Thymus (tissue), 11 donors: ENCODE measurements at regions not wholly inside any gene's neighbourhood (a gene's known extent, or its start where the extent isn't known, plus 50 kb on each side); places are given as distances from the start of the nearest gene placed in this dataset.

Experiments used
- DNase-seq, 9 donors: peaks; one replicate each; pipeline ENCODE4 v3.0.0-alpha.2; 2013; ENCODE audit warnings: low spot score in 9 of 9, low read depth in 6 of 9, missing footprints in 1 of 9
- H3K27ac ChIP-seq, 2 donors: one replicate each; pipeline ENCODE4 v1.5.1; 2013; ENCODE audit warnings: control low read depth in 1 of 2, low read depth in 1 of 2, low read length in 1 of 2, mild to moderate bottlenecking in 1 of 2, moderate library complexity in 1 of 2
- H3K27me3 ChIP-seq, 2 donors: one replicate each; pipeline ENCODE4 v1.5.1; 2013; ENCODE audit warnings: low read length in 1 of 2; ENCODE audit not compliant: control insufficient read depth in 2 of 2, insufficient read depth in 1 of 2
- H3K36me3 ChIP-seq, 2 donors: one replicate each; pipeline ENCODE4 v1.5.1; 2013; ENCODE audit warnings: low read length in 1 of 2, mild to moderate bottlenecking in 1 of 2, moderate library complexity in 1 of 2; ENCODE audit not compliant: control insufficient read depth in 2 of 2, insufficient read depth in 2 of 2
- H3K4me1 ChIP-seq, 2 donors: one replicate each; pipeline ENCODE4 v1.5.1; 2013; ENCODE audit warnings: low read length in 2 of 2; ENCODE audit not compliant: control insufficient read depth in 2 of 2, insufficient read depth in 2 of 2
- H3K4me3 ChIP-seq, 2 donors: one replicate each; pipeline ENCODE4 v1.5.1; 2013; ENCODE audit warnings: low read length in 2 of 2, control low read depth in 1 of 2, mild to moderate bottlenecking in 1 of 2
- H3K9me3 ChIP-seq, 2 donors: one replicate each; pipeline ENCODE4 v1.5.1; 2013; ENCODE audit warnings: low read length in 1 of 2, mild to moderate bottlenecking in 1 of 2; ENCODE audit not compliant: control insufficient read depth in 2 of 2, insufficient read depth in 1 of 2
- WGBS: extraction: QIAGEN DNeasy Blood & Tissue Kit; methylation state at CpG from one replicate; pipeline ENCODE4 v1.1.7; 2013; 5-methylcytosine and 5-hydroxymethylcytosine counted together
- donor health status: healthy.

DNA sequence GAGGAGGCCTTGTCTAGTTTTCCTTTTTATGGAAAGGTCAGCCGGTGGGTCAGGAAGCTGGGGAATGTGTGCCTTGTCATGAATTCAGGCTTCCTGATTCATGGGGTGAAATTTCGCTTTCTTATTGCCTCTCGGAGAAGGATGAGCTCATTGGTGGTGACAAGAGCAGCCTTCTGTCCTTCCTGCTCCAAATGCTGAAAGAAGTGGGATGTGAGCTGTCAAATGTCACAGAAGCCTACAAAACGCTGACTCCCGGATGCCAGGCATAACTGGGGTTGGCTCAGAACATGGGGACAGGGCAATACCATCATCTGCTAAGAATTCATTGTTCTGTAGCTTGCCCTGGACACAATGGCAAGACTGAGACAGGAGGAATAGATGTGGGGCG, 55.8 kb upstream of the FAM136A start:
- no peaks in the 10 kb centered on the region for H3K36me3 ChIP-seq
- no peaks in the 10 kb centered on the region for H3K4me1 ChIP-seq
- 83% methylated on average over 6 of the region's 6 CpGs for WGBS
- H3K27ac ChIP-seq = no peak overlapping the region
- no peak overlapping the region for H3K4me3 ChIP-seq
- H3K27me3 ChIP-seq = no peaks in the 10 kb centered on the region
- no peak for DNase-seq
- H3K9me3 ChIP-seq = no peaks in the 10 kb centered on the region

DNA sequence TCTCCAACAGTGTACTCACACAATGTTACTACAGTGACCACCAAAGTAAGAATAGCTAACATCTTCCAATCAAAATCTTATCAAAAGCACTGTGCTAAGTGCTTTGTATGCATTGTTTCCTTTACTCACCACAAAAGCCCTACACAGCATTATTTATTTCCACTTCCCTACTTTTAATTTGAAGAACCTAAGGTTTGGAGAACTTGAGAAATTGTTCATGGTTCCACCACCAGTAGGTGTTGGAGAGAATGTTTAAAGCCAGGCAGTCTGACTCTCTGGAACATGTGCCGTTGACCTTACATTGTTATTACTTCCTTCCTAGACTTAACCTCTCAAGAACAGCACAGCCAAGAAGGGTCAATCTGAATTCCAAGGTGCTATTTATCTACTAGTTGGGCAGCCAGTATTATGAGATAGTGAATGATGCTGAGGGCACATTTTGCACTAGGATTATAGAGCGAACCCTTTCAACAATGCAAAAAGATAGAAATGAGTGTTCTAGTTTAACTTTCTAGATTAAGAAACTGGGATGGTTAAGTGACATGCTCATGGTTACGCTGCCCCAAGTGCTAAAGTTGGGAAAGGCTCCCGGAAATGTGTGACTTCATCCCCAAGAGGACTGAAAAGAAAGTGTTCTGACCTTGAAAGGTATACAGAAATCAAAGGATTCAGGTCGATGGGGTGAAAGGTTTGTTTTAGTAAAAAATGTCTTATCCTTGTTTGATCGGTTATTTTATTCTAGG, 55.2 kb upstream of the FAM136A start:
- H3K4me1 ChIP-seq = no peaks in the 10 kb centered on the region
- H3K27me3 ChIP-seq = no peaks in the 10 kb centered on the region
- H3K9me3 ChIP-seq = no peaks in the 10 kb centered on the region
- no peak overlapping the region for H3K4me3 ChIP-seq
- WGBS = 74% methylated on average over 6 of the region's 6 CpGs
- no peak overlapping the region for H3K27ac ChIP-seq
- H3K36me3 ChIP-seq = no peaks in the 10 kb centered on the region
- DNase-seq = no peak

DNA sequence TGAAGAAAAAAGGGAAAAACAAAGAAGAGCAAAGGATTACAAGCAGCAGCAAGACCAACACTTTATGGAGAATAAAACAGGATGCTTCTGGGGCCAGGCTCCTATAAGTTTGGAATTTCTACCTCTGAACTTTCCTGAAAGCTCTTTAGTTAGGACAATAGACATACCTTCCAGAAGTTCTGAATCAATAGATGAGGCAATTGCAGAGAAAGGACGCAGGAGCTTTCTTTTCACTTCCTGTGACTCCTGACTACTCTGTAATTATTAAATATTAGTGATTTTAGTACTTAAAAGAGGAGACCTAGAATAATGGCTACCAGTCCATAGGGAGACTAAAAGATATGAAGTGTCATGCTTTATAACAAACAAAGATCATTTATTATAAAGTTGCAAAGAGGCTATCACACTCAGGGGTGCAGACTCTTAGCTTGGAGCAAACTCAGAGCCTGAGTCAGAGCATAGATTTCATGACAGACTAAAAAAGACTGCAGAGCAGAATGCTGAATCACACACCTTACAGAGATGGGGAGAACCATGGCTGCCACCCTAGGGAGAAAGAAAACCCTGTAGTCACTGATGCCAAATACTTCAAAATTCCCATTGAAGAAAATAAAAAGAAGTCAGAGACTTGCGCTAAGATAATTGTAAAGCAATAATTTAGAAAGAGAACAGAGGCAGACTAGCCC, 52.5 kb upstream of the FAM136A start:
- Histone ChIP-seq H3K36me3 (no peaks in the 10 kb centered on the region), H3K4me1 (no peaks in the 10 kb centered on the region), H3K27ac (no peak overlapping the region), H3K4me3 (no peak overlapping the region), H3K27me3 (no peaks in the 10 kb centered on the region), H3K9me3 (no peaks in the 10 kb centered on the region)
- no peak for DNase-seq
- WGBS = 84% methylated on average over 2 of the region's 2 CpGs
